COR-L47 (cell line): ENCODE measurements at regions not wholly inside any gene's neighbourhood (a gene's known extent, or its start where the extent isn't known, plus 50 kb on each side); places are given as distances from the start of the nearest gene placed in this dataset.
"Not testable (repeated sequence)": the region's sequence is repeated elsewhere in the genome, so short reads cannot be mapped to it uniquely, and the experiment has no call there.

Experiments
- DNase-seq: peaks from one replicate; lab custom pipeline; 2025; lab: John Stamatoyannopoulos, UW

DNA sequence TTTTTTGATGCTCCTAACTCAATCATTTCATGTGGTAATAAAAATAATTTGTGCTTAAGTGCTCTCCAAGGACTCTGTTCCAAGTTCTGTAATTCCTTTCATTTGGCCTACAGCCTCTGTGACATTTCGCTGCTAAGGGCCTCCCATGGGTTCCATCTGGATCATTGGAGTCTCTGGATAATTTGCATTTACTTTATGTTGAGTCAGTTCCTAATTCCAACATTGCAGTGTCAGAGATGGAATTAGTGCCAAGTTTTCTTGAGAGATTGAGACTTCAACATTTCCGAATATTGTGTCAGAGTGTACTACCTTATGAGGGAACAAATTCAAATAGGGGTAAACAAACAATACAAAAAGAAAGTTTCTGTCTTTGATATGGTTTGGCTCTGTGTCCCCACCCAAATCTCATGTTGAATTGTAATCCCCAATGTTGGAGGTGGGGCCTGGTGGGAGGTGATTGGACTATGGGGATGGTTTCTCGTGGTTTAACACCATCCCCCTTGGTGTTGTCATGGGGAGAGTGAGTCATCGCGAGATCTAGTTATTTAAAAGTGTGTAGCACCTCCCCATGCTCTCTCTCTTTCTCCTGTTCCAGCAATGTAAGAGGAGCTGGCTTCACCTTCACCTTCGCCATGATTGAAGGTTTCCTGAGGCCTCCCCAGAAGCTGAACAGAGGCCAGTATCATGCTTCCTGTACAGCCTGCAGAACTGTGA is 244.1 kb upstream of the TBX18 start:
- DNase-seq, result no peak

GRCh38 chr6:85006362-85006761 is 242.0 kb upstream of the TBX18 start:
- DNase-seq, result no peak

DNA sequence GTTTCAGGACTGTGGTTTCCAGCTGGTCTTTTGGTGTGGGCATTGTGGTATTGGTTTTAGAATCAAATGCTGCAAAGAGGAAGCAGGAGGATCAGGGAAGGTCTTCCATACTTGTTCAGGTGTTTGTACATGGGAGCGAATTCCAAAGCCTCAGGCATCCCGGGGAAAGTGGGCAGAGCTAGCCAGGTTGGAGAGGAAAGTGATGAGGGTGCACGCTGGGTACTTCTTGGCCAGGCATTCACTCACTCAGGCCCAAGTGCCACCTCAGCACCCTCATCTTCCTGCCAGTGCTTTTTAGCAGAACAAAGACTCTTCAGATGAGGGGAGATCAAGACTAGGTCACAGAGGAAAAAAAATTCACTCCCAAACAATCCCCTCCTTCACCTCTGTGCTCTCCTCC is 241.1 kb upstream of the TBX18 start:
- no peak for DNase-seq

GRCh38 chr6:85004361-85004995 is 240.1 kb upstream of the TBX18 start:
- DNase-seq, result no peak

DNA sequence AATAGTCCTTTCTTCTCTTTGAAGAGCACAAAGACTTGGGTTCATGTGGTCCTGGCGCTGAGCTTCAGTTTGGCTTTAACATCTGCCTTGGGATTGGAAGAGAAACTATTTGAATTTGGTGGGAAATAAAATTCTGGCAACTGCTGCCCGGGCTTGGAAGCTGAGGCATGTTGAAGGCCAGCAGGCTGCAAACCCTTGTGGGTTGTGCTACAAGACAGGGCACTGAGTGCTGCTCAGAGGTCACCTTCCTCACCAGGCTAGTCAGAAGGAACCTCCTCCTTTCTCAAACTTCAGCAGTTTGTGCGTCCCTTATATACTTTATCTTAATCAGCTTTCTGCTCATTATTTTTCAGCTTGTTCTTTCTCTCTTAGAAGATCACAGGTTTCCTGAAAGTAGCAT is 238.4 kb upstream of the TBX18 start:
- no peak for DNase-seq

GRCh38 chr6:85000001-85000400 is 235.6 kb upstream of the TBX18 start:
- DNase-seq, result no peak

DNA sequence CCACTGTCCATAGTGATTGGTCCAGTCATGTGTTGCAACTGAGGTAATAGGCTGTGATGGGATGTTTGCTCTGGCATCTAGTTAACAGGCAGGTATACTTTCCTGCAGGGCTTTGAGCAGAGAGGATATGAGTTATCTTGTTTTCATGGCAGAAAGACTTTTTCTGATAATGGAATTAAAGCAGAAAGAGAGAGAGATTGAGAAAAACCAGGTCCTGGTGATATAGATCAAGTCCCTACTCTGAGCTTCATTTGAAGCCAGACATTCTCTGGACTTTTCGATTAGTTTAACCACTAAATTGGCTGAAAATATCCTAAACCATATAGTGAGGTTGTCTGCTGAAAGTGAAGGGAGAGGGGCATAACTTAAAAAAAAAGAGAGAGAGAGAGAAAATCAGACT is 233.8 kb upstream of the TBX18 start:
- DNase-seq, result no peak

DNA sequence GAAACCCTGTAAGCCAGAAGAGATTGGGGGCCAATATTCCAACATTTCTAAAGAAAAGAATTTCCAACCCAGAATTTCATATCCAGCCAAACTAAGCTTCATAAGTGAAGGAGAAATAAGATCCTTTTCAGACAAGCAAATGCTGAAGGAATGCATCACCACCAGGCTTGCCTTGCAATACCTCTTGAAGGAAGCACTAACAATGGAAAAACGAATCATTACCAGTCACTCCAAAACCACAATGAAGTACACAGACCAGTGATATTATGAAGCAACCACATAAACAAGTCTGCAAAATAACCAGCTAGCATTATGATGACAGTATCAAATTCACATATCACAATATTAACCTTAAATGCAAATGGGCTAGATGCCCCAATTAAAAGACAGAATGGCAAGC is 224.4 kb upstream of the TBX18 start:
- not testable (repeated sequence) for DNase-seq

- not testable (repeated sequence) for DNase-seq
Measured at GRCh38 chr6:84985490-84985889, 221.1 kb upstream of the TBX18 start.

DNA sequence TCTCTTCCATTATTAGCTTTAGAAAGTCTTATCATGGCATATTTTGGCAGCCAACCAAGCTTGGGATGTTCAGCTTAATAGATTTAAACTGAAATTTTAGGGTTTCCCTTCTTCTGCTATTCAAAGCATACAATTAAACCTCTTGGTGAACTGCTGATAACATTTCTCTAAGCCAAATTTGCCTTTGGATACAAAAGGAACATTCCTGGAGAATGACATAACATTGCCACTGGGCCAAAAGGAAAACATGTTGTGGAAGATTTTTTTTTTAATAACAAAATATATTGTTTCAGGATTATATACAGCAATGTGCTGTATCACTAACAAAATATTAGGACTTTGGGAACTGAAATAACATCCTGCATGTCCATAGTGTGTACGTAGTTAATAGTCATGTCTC is 215.1 kb upstream of the TBX18 start:
- DNase-seq, result no peak

DNA sequence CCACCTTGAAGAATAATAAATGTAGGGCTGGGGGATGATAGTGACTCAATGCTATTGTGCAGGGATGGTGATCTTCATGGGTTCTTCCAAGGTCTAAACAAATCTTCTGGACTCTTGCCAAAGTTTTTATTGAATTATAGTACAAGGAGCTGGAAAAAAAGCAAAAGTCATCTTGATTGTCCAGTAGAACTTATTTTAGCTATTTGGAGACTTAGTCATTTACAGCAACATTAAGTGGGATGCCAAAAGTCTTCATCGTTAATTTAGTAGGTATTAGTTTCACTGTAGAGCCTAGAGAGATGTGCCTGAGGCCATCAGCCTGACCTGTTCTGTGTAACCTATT is 212.9 kb upstream of the TBX18 start:
- DNase-seq, result no peak

DNA sequence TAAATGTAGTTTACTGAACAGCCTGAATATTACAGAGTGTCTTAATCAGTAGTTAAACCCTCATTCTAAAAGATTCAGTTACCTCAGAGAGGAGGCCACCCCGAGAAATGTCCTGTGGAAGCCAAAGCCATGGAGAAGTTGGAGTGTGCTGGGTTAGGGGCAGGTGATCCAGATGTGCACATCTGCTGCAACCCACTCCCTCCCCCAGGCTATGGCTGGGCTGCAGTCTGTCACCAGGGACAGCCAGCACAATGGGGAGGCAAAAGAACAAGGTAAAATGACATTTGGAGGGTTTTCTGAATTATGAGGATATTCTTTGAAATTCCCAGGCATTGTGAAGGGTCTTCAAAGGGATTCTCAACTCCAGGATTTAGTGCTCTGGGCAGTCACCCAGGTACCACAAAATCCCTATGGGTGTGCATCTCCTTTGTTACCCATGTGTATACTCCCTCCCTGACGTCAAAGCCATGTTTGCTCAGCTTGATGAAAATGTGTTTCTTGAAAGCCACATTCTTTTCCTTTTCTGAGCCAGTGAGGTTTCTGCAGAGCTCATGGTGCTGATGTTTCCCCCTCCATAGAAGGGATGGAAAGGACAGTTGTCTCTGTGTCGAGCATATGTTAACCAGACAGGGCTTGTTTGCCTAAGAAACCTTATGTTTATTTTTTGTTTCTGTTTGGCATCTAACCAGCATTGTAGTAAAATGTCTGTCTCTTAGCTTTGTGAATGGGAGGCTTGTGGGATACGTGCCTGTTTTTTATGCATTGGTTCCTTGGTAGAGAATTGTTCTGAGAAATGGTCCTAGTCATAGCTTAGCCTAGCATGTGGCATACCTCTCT is 212.3 kb upstream of the TBX18 start:
- DNase-seq, result peak; percentile 6

- DNase-seq, result no peak
Measured at GRCh38 chr6:84975316-84975715, 210.9 kb upstream of the TBX18 start.

DNA sequence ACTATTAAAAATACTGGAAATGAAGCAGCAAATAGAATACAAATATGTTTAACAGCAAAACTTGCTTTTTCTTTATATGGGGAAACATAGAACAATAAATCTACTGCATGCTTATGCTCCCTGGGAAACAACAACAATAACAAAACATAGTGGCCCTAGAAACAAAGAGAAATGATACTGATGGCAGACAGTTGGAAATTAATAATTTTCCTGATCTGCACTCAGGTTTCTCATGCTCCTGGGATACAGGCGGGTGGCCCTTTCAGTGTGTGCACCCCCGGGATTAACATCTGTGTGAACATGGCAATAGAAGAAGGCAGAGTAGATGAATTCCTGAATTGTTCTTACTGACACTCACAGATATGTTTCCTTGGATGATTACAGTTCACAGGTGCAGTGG is 209.2 kb upstream of the TBX18 start:
- no peak for DNase-seq

DNA sequence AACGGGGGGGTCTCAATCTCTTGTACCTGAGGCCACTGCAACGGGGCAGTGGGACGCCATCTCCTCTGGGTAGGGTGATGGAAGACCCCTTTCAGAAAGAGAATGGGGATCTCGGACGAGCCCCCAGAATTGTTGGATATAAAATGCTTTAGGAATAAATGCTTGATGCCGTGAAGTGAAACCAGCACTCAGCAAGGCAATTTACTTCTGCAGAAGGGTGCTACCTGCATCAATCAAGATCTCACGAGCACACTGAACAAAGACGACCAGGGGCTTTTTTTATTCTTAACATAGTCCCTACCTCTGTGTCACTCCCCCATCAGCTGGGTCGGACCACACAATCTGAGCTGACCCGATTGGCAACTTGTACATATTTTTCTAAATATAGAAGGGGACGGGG is 203.6 kb upstream of the TBX18 start:
- no peak for DNase-seq

GRCh38 chr6:84967389-84967788 is 203.0 kb upstream of the TBX18 start:
- DNase-seq, result peak; percentile 51

DNA sequence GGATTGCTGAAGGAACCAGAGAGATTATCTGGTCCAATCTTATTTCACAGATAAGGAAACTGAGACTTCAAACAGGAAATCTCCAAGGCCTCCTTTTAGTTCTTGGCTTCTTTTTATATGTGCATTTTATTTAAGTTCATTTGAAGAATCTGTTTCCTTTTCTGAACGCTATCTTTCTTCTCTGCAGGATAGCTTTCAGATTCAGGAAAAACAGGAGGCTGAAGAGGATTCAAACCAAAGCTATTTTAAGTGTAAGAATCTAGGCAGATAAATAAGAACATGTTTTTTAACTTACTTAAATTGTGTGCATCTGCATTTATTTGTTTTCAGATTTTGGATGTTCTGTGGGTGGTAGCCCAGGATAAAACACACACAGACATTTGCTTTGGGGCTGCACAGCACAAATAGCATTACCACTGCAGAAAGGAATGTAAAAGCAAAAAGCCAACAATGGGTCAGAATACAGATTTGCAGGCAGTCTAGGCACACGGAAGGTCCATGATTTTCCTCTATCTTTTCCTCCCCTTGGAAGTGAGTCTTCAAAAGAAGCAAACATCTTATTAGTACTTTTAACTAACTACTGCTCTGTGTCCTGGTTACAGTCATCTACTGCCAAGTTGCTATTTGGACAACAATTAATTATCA is 188.8 kb upstream of the TBX18 start:
- DNase-seq, result no peak

DNA sequence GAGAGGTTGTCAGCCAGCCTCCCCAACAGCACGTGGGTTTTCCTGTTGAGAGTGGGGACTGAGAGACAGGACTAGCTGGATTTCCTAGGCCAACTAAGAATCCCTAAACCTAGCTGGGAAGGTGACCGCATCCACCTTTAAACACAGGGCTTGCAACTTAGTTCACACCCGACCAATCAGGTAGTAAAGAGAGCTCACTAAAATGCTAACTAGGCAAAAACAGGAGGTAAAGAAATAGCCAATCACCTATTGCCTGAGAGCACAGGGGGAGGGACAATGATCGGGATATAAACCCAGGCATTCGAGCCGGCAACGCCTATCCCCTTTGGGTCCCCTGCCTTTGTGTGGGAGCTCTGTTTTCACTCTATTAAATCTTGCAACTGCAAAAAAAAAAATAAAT is 180.5 kb upstream of the TBX18 start:
- not testable (repeated sequence) for DNase-seq

- DNase-seq, result no peak
Measured at GRCh38 chr6:84943905-84944304, 179.5 kb upstream of the TBX18 start.

GRCh38 chr6:84941609-84942008 is 177.2 kb upstream of the TBX18 start:
- DNase-seq, result not testable (repeated sequence)

GRCh38 chr6:84929212-84929611 is 164.8 kb upstream of the TBX18 start:
- no peak for DNase-seq

- DNase-seq, result no peak
Measured at GRCh38 chr6:84927551-84927950, 163.2 kb upstream of the TBX18 start.
